ENCODE measurements at regions not wholly inside any gene's neighbourhood (a gene's known extent, or its start where the extent isn't known, plus 50 kb on each side); places are given as distances from the start of the nearest gene placed in this dataset.

DNA sequence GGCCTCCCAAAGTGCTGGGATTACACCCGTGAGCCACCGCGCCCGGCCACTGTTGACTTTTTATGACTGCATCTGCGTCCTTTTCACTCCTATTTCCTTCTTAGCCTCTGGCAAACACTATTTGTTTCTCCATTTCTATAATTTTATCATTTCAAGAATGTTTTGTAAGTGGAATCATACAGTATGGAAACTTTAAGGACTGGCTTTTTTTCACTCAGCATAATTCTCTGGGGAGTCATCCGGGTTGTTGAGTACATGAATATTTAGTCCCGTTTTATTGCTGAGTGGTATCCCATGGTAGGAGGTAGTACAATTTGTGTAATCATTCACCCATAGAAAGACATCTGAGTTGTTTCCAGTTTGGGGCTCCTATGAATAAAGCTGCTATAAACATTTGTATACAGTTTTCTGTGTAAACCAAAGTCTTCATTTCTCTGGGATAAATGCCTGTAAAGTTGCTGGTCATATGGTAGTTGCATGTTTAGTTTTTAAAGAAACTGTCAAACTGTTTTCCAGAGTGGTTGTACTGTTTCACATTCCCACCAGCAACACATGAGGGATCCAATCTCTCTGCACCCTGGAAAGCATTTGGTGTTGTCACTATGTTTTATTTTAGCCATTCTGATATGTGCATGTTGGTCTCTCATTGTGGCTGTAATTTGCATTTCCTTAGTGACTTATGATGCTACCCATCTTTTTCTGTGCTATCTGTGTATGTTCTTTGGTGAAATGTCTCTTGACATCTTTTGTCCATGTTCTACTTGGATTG, 139.6 kb upstream of the EEPD1 start:
- TF ChIP-seq, protein P1, sequence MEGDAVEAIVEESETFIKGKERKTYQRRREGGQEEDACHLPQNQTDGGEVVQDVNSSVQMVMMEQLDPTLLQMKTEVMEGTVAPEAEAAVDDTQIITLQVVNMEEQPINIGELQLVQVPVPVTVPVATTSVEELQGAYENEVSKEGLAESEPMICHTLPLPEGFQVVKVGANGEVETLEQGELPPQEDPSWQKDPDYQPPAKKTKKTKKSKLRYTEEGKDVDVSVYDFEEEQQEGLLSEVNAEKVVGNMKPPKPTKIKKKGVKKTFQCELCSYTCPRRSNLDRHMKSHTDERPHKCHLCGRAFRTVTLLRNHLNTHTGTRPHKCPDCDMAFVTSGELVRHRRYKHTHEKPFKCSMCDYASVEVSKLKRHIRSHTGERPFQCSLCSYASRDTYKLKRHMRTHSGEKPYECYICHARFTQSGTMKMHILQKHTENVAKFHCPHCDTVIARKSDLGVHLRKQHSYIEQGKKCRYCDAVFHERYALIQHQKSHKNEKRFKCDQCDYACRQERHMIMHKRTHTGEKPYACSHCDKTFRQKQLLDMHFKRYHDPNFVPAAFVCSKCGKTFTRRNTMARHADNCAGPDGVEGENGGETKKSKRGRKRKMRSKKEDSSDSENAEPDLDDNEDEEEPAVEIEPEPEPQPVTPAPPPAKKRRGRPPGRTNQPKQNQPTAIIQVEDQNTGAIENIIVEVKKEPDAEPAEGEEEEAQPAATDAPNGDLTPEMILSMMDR (IDR thresholded peaks at IDR 0.05 in 2 of 3, conservative IDR thresholded peaks at IDR 0.05 in 1 of 3; ENCODE audit: insufficient read depth in 2 of 3, low read depth in 1 of 3, low read length in 3 of 3): no peak
- TF ChIP-seq ZNF584 (CRISPR knock-in tag; IDR thresholded peaks at IDR 0.05; ENCODE audit: low read depth) (no peak), KAT2B (IDR thresholded peaks at IDR 0.05; ENCODE audit: low read depth, low read length) (no peak), MAZ (CRISPR knock-in tag; conservative IDR thresholded peaks at IDR 0.05 in 1 of 2, IDR thresholded peaks at IDR 0.05 in 1 of 2) (no peak), MEIS2 (IDR thresholded peaks at IDR 0.05; ENCODE audit: partially characterized antibody) (no peak), CEBPB (tag; IDR thresholded peaks at IDR 0.05) (no peak), ZBTB7A (IDR thresholded peaks at IDR 0.05; ENCODE audit: borderline replicate concordance, control insufficient read depth, low read depth, low read length) (no peak), MEF2D (tag; conservative IDR thresholded peaks at IDR 0.05; ENCODE audit: low read depth) (no peak), IFI16 (CRISPR knock-in tag; IDR thresholded peaks at IDR 0.05) (no peak), FIP1L1 (IDR thresholded peaks at IDR 0.05; ENCODE audit: low read depth, low read length, poor library complexity, severe bottlenecking) (no peak), FOXM1 (IDR thresholded peaks at IDR 0.05; ENCODE audit: low read depth) (no peak), FOXM1 (CRISPR knock-in tag; IDR thresholded peaks at IDR 0.05; ENCODE audit: low read depth) (no peak)
- TF ChIP-seq, protein P2, sequence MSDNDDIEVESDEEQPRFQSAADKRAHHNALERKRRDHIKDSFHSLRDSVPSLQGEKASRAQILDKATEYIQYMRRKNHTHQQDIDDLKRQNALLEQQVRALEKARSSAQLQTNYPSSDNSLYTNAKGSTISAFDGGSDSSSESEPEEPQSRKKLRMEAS (CRISPR knock-in tag; IDR thresholded peaks at IDR 0.05): no peak
- TF ChIP-seq, protein P3, sequence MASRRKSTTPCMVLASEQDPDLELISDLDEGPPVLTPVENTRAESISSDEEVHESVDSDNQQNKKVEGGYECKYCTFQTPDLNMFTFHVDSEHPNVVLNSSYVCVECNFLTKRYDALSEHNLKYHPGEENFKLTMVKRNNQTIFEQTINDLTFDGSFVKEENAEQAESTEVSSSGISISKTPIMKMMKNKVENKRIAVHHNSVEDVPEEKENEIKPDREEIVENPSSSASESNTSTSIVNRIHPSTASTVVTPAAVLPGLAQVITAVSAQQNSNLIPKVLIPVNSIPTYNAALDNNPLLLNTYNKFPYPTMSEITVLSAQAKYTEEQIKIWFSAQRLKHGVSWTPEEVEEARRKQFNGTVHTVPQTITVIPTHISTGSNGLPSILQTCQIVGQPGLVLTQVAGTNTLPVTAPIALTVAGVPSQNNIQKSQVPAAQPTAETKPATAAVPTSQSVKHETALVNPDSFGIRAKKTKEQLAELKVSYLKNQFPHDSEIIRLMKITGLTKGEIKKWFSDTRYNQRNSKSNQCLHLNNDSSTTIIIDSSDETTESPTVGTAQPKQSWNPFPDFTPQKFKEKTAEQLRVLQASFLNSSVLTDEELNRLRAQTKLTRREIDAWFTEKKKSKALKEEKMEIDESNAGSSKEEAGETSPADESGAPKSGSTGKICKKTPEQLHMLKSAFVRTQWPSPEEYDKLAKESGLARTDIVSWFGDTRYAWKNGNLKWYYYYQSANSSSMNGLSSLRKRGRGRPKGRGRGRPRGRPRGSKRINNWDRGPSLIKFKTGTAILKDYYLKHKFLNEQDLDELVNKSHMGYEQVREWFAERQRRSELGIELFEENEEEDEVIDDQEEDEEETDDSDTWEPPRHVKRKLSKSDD (conservative IDR thresholded peaks at IDR 0.05; ENCODE audit: low read length): no peak
